C4-2B (cell line): ENCODE measurements at regions not wholly inside any gene's neighbourhood (a gene's known extent, or its start where the extent isn't known, plus 50 kb on each side); places are given as distances from the start of the nearest gene placed in this dataset.

Experiments
- CTCF ChIP-seq: fragments of 450-650 bp; conservative IDR thresholded peaks from 2 replicates; pipeline ENCODE4 v1.5.1; 2017; ENCODE audit warnings: mild to moderate bottlenecking
- ZFX ChIP-seq: fragments of 450-650 bp; IDR thresholded peaks from 2 replicates; pipeline ENCODE4 v1.6.1; 2017

- TF ChIP-seq CTCF (no peak), ZFX (no peak)
These were observed 76.3 kb upstream of the FYN start for GRCh38 chr6:111949546-111949945.
